A673 (cell line): ENCODE measurements at regions not wholly inside any gene's neighbourhood (a gene's known extent, or its start where the extent isn't known, plus 50 kb on each side); places are given as distances from the start of the nearest gene placed in this dataset.

Experiments used
- BruUV-seq: library from RNA; stranded (reverse); fragments of 400-500 nt; replicated peaks from 2 replicates; lab custom pipeline; 2021; lab: Mats Ljungman, UMichigan
- CTCF ChIA-PET: fragments of 300-600 bp; sonication (Branson Sonifier 250); formaldehyde crosslinking; loops from one replicate; lab custom pipeline; 2022; ENCODE audit warnings: antibody characterized with exemption; lab: Charles Lee
- POLR2A ChIA-PET: fragments of 300-600 bp; sonication (Branson Sonifier 250); formaldehyde crosslinking; loops from one replicate; lab custom pipeline; 2022; ENCODE audit warnings: antibody characterized with exemption; ENCODE audit not compliant: low non-redundant PET; lab: Charles Lee
- DNase-seq: peaks from one replicate; pipeline ENCODE4 v3.0.0-alpha.2; 2015; ENCODE audit warnings: low spot score
- H3K27ac ChIP-seq: fragments of 200-600 bp; sonication (generic); 2 replicates; pipeline ENCODE4 v1.5.1; 2016; ENCODE audit warnings: mixed run types, low read depth, mild to moderate bottlenecking, mixed read lengths, antibody characterized with exemption, low read length; ENCODE audit not compliant: poor library complexity, severe bottlenecking
- H3K27me3 ChIP-seq: fragments of 200-600 bp; sonication (generic); replicated peaks from 2 replicates; pipeline ENCODE4 v1.6.1; 2017; ENCODE audit warnings: mixed run types, low read depth, mild to moderate bottlenecking, mixed read lengths, antibody characterized with exemption, low read length; ENCODE audit not compliant: insufficient read depth, poor library complexity
- H3K36me3 ChIP-seq: fragments of 200-600 bp; sonication (generic); 2 replicates; pipeline ENCODE4 v1.6.1; 2016; ENCODE audit warnings: mixed run types, mild to moderate bottlenecking, mixed read lengths, antibody characterized with exemption, low read length; ENCODE audit not compliant: insufficient read depth, poor library complexity, severe bottlenecking
- H3K4me1 ChIP-seq: fragments of 200-600 bp; sonication (generic); 2 replicates; pipeline ENCODE4 v1.6.1; 2017; ENCODE audit warnings: mixed run types, mild to moderate bottlenecking, mixed read lengths, antibody characterized with exemption, low read length; ENCODE audit not compliant: insufficient read depth, poor library complexity, severe bottlenecking
- H3K4me3 ChIP-seq: fragments of 200-600 bp; sonication (generic); 2 replicates; pipeline ENCODE4 v1.5.1; 2016; ENCODE audit warnings: low read depth, mixed run types, mild to moderate bottlenecking, mixed read lengths, low read length; ENCODE audit not compliant: poor library complexity, severe bottlenecking
- H3K9me3 ChIP-seq: fragments of 200-600 bp; sonication (generic); 2 replicates; pipeline ENCODE4 v1.6.1; 2016; ENCODE audit warnings: mixed run types, low read depth, mild to moderate bottlenecking, mixed read lengths, antibody characterized with exemption, low read length; ENCODE audit not compliant: poor library complexity, severe bottlenecking
- EZH2 ChIP-seq: fragments of 200-600 bp; sonication (generic); IDR thresholded peaks from 2 replicates; pipeline ENCODE4 v1.6.1; 2017; ENCODE audit warnings: borderline replicate concordance, low read depth, mild to moderate bottlenecking, mixed read lengths, antibody characterized with exemption, low read length; ENCODE audit not compliant: poor library complexity, severe bottlenecking
- intact Hi-C: fragments of 100-400 bp; cut with micrococcal nuclease; formaldehyde crosslinking; loops from one replicate; pipeline ENCODE4 v1.10.0; 2022; ENCODE audit not compliant: unreplicated experiment
- TF ChIP-seq, protein P1 (sequence below): fragments of 300-800, 200-600 bp; sonication (generic); conservative IDR thresholded peaks from 2 replicates; pipeline ENCODE4 v1.5.1; 2017; ENCODE audit warnings: low read depth, mild to moderate bottlenecking, antibody characterized with exemption, low read length, moderate library complexity, mixed read lengths

DNA sequence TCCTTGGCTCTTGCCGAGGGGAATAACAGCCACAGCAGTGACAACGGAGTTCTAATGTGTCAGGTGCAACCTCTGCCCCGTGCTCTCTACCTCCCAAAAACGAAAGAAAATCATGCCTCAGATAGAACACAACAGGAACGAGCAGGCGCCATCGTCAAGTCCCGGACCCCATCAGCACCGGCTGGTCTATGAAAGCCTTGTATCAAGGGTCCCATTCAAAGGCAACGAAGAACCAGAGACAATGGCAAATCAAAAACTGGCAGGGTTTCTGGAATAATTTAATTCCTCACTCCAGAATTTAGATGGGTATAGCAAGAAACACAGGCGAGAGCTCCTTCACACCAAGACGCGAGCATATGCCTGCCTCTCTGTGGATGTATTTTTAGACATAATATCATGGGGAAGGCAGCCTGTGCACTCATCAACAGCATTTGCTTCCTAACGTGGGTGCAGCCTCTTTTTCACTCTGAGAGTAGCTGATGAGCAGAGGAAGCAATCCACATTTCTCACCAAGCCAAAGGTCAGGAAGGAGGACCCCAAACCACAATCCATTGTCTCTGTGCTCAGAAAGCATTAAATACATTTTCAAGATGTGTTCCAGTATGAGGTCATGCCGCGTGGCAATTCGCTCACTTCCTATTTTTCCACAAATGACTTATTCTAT, 193.4 kb upstream of the BLID start:
- TF ChIP-seq EZH2 = no peak
- TF ChIP-seq, protein P1, sequence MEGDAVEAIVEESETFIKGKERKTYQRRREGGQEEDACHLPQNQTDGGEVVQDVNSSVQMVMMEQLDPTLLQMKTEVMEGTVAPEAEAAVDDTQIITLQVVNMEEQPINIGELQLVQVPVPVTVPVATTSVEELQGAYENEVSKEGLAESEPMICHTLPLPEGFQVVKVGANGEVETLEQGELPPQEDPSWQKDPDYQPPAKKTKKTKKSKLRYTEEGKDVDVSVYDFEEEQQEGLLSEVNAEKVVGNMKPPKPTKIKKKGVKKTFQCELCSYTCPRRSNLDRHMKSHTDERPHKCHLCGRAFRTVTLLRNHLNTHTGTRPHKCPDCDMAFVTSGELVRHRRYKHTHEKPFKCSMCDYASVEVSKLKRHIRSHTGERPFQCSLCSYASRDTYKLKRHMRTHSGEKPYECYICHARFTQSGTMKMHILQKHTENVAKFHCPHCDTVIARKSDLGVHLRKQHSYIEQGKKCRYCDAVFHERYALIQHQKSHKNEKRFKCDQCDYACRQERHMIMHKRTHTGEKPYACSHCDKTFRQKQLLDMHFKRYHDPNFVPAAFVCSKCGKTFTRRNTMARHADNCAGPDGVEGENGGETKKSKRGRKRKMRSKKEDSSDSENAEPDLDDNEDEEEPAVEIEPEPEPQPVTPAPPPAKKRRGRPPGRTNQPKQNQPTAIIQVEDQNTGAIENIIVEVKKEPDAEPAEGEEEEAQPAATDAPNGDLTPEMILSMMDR = no peak
- Histone ChIP-seq H3K9me3 (no peaks in the 10 kb centered on the region), H3K27ac (no peak overlapping the region), H3K27me3 (no peaks in the 10 kb centered on the region), H3K4me1 (no peaks in the 10 kb centered on the region), H3K36me3 (no peaks in the 10 kb centered on the region), H3K4me3 (no peak overlapping the region)
- no TSS peak for BruUV-seq
- CTCF ChIA-PET = no interaction called here
- POLR2A ChIA-PET = no interaction called here
- no peak for DNase-seq
- intact Hi-C loops = no loop called here

DNA sequence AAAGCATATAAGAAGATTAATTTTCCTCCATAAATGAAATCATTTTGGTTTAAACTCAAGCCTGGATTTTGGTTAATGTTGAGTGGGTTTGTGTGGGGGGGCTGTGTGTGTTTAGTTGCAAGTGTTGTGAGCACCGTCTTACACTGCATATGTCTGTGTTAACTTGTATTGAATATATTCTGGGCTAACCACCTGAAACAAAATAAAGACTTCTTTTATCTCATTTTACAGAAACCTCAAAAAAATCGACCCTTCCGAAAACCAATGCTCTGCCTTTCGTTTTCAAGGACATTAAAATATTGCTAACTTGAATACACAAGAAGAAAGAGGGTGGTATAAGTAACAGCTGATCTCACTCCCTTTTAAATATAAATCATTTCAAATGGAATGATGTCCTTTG, 192.2 kb upstream of the BLID start:
- no TSS peak for BruUV-seq
- no peaks in the 10 kb centered on the region for H3K9me3 ChIP-seq
- ChIA-PET POLR2A (no interaction called here), CTCF (interaction anchor here (0.6 kb wide), 1 partner anchor 586 kb away, joined by 6 read pairs; no protein-coding TSS in a partner anchor)
- DNase-seq = no peak
- H3K4me1 ChIP-seq = no peaks in the 10 kb centered on the region
- no peak overlapping the region for H3K27ac ChIP-seq
- no peak overlapping the region for H3K4me3 ChIP-seq
- TF ChIP-seq, protein P1 = no peak
- TF ChIP-seq EZH2 = no peak
- intact Hi-C loops = no loop called here
- H3K36me3 ChIP-seq = no peaks in the 10 kb centered on the region
- H3K27me3 ChIP-seq = no peaks in the 10 kb centered on the region

DNA sequence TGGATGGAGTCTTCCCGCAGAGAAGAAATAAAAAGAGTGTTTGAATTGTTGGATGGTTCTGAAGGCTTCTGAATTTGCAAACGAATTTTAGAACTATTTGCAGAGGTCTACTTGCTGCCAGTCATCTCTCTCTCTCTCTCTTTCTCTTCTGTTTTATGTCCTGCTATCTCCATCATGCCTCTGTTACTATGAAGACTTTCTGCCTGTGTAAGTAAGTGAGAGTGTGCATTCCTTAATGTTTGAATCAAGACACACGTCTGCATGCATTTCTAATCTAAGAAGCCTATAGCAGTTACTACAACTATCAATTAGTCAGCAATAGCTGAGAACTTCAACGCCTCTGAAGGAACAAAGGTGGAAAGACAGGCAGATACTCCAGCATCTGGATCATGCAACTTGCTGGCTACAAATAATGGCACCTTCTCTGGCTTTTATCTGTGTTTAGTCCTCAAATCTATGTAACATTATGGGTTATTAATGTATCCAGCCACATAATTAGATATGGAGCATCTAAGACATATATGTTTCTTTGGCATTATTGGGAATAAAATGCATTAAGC, 191.5 kb upstream of the BLID start:
- Histone ChIP-seq H3K27ac (no peak overlapping the region), H3K4me3 (no peak overlapping the region), H3K4me1 (no peaks in the 10 kb centered on the region), H3K9me3 (no peaks in the 10 kb centered on the region), H3K36me3 (no peaks in the 10 kb centered on the region), H3K27me3 (no peaks in the 10 kb centered on the region)
- ChIA-PET CTCF (no interaction called here), POLR2A (no interaction called here)
- DNase-seq = no peak
- intact Hi-C loops = no loop called here
- no TSS peak for BruUV-seq
- no peak for TF ChIP-seq EZH2
- TF ChIP-seq, protein P1 = no peak
